SK-N-SH (cell line): ENCODE measurements at regions not wholly inside any gene's neighbourhood (a gene's known extent, or its start where the extent isn't known, plus 50 kb on each side); places are given as distances from the start of the nearest gene placed in this dataset.

Source experiments
- CTCF ChIA-PET: fragments of 300-600, 350-600 bp; formaldehyde crosslinking; extraction: SDS; loops from one replicate; lab custom pipeline; 2021; lab: Yijun Ruan, JAX
- POLR2A ChIA-PET: fragments of 350-600 bp; sonication (Branson Sonifier 250); formaldehyde crosslinking; extraction: SDS; loops from one replicate; lab custom pipeline; 2020; ENCODE audit warnings: antibody characterized with exemption, inconsistent platforms; lab: Yijun Ruan, JAX
- DNase-seq: peaks from one replicate; pipeline ENCODE4 v3.0.0; 2012
- H2AFZ ChIP-seq: fragments of 200-600 bp; sonication (generic); 2 replicates; pipeline ENCODE4 v1.8.1; 2016; ENCODE audit warnings: antibody characterized with exemption, mild to moderate bottlenecking, low read depth
- H3F3A ChIP-seq: fragments of 200-600 bp; sonication (generic); replicated peaks from 2 replicates; pipeline ENCODE3; 2016; ENCODE audit warnings: antibody characterized with exemption, mild to moderate bottlenecking; ENCODE audit not compliant: insufficient read depth
- H3K27ac ChIP-seq, 2 experiments: fragments of 200-500 bp in 1 of 2; fragments of 200-600 bp in 1 of 2; sonication (Bioruptor generic) in 1 of 2; sonication (generic), shearing (Covaris generic) in 1 of 2; 2 replicates each; pipeline versions ENCODE4 v1.5.1 to v1.6.1; 2014 to 2016; ENCODE audit warnings: low read depth in 2 of 2, inconsistent platforms in 1 of 2, low read length in 1 of 2, mild to moderate bottlenecking in 1 of 2, mixed read lengths in 1 of 2
- H3K27me3 ChIP-seq: fragments of 200-600 bp; sonication (generic), shearing (Covaris generic); 2 replicates; pipeline ENCODE4 v1.6.1; 2016; ENCODE audit warnings: mixed run types; ENCODE audit not compliant: insufficient read depth
- H3K36me3 ChIP-seq, 2 experiments: fragments of 200-500 bp in 1 of 2; fragments of 200-600 bp in 1 of 2; sonication (Bioruptor generic) in 1 of 2; sonication (generic) in 1 of 2; replicated peaks in 1 of 2; 2 replicates each; pipeline versions ENCODE3 to v1.5.1; 2014 to 2016; ENCODE audit warnings: low read length in 1 of 2, mild to moderate bottlenecking in 1 of 2; ENCODE audit not compliant: insufficient read depth in 2 of 2, control insufficient read depth in 1 of 2
- H3K4me1 ChIP-seq, 2 experiments: fragments of 200-500 bp in 1 of 2; fragments of 200-600 bp in 1 of 2; sonication (Bioruptor generic) in 1 of 2; sonication (generic), shearing (Covaris generic) in 1 of 2; 2 replicates each; pipeline versions ENCODE4 v1.5.1 to v1.6.1; 2014 to 2016; ENCODE audit warnings: low read depth in 1 of 2, low read length in 1 of 2, mixed run types in 1 of 2; ENCODE audit not compliant: insufficient read depth in 2 of 2, control insufficient read depth in 1 of 2
- H3K4me2 ChIP-seq: fragments of 200-600 bp; sonication (generic), shearing (Covaris generic); 2 replicates; pipeline ENCODE4 v1.6.1; 2017; ENCODE audit warnings: mixed run types
- H3K4me3 ChIP-seq, 2 experiments: fragments of 200-500 bp in 1 of 2; fragments of 200-600 bp in 1 of 2; sonication (Bioruptor generic) in 1 of 2; sonication (generic), shearing (Covaris generic) in 1 of 2; 2 replicates each; pipeline versions ENCODE4 v1.5.1 to v1.8.1; 2014 to 2016; ENCODE audit warnings: low read depth in 2 of 2, inconsistent platforms in 1 of 2, low read length in 1 of 2, mild to moderate bottlenecking in 1 of 2, mixed read lengths in 1 of 2, moderate library complexity in 1 of 2
- H3K79me2 ChIP-seq: fragments of 200-600 bp; sonication (generic); 2 replicates; pipeline ENCODE4 v1.8.1; 2017; ENCODE audit warnings: mild to moderate bottlenecking; ENCODE audit not compliant: insufficient read depth
- H3K9ac ChIP-seq: fragments of 200-600 bp; sonication (generic); 2 replicates; pipeline ENCODE4 v1.6.1; 2017; ENCODE audit warnings: mixed run types
- H3K9me2 ChIP-seq: fragments of 200-600 bp; sonication (generic); 2 replicates; pipeline ENCODE4 v1.6.1; 2017; ENCODE audit warnings: mixed run types
- H3K9me3 ChIP-seq: fragments of 200-600 bp; sonication (generic); 2 replicates; pipeline ENCODE4 v1.6.1; 2017; ENCODE audit warnings: mixed run types, mild to moderate bottlenecking, moderate library complexity
- H4K20me1 ChIP-seq: fragments of 200-600 bp; sonication (generic); 2 replicates; pipeline ENCODE4 v1.6.1; 2017; ENCODE audit warnings: mild to moderate bottlenecking, mixed run types; ENCODE audit not compliant: insufficient read depth
- CHD2 ChIP-seq: fragments of 150-350 bp; IDR thresholded peaks from 2 replicates; pipeline ENCODE4 v1.6.1; 2018; ENCODE audit warnings: low read length; ENCODE audit not compliant: partially characterized antibody
- EP300 ChIP-seq, 2 experiments: IDR thresholded peaks; 2 replicates each; pipeline versions ENCODE4 v1.4.0 to v1.6.1; 2012; ENCODE audit warnings: borderline replicate concordance in 1 of 2, low read depth in 1 of 2, low read length in 1 of 2
- FOSL2 ChIP-seq: IDR thresholded peaks from 2 replicates; pipeline ENCODE4 v1.4.0; 2012; ENCODE audit warnings: low read depth, mild to moderate bottlenecking, moderate library complexity, borderline replicate concordance
- FOXM1 ChIP-seq: IDR thresholded peaks from 2 replicates; pipeline ENCODE4 v1.4.0; 2012; ENCODE audit warnings: low read depth, mild to moderate bottlenecking
- GABPA ChIP-seq: IDR thresholded peaks from 2 replicates; pipeline ENCODE4 v1.4.0; 2012; ENCODE audit warnings: low read depth, mild to moderate bottlenecking
- GATA2 ChIP-seq: sonication (generic); formaldehyde crosslinking; IDR thresholded peaks from 2 replicates; pipeline ENCODE4 v1.5.0; 2020; ENCODE audit warnings: mild to moderate bottlenecking, missing genetic modification reagents
- JUND ChIP-seq: IDR thresholded peaks from 2 replicates; pipeline ENCODE4 v1.4.0; 2012
- MEF2A ChIP-seq: IDR thresholded peaks from 2 replicates; pipeline ENCODE4 v1.4.0; 2012; ENCODE audit warnings: low read depth, borderline replicate concordance
- MXI1 ChIP-seq: IDR thresholded peaks from 2 replicates; pipeline ENCODE4 v1.6.1; 2012; ENCODE audit warnings: mild to moderate bottlenecking, low read depth, low read length, improper control_type of control experiment
- NFIC ChIP-seq: IDR thresholded peaks from 2 replicates; pipeline ENCODE4 v1.4.0; 2012; ENCODE audit warnings: borderline replicate concordance
- RAD21 ChIP-seq: IDR thresholded peaks from 2 replicates; pipeline ENCODE4 v1.6.1; 2012; ENCODE audit warnings: mild to moderate bottlenecking, low read length
- RFX5 ChIP-seq: IDR thresholded peaks from 2 replicates; pipeline ENCODE4 v1.6.1; 2012; ENCODE audit warnings: mild to moderate bottlenecking, improper control_type of control experiment, low read length
- RXRA ChIP-seq: IDR thresholded peaks from 2 replicates; pipeline ENCODE4 v1.4.0; 2012; ENCODE audit warnings: low read depth, mild to moderate bottlenecking, borderline replicate concordance
- TAF1 ChIP-seq: IDR thresholded peaks from 2 replicates; pipeline ENCODE4 v1.6.1; 2012; ENCODE audit warnings: low read depth, mild to moderate bottlenecking, low read length, moderate library complexity, borderline replicate concordance
- TEAD4 ChIP-seq: IDR thresholded peaks from 2 replicates; pipeline ENCODE4 v1.4.0; 2012; ENCODE audit warnings: mild to moderate bottlenecking, borderline replicate concordance; ENCODE audit not compliant: insufficient read depth
- YY1 ChIP-seq: IDR thresholded peaks from 2 replicates; pipeline ENCODE4 v1.4.0; 2012; ENCODE audit warnings: low read depth, mild to moderate bottlenecking
- WGBS: methylation state at CpG from one replicate; pipeline ENCODE4 v1.1.6; 2017; ENCODE audit warnings: low lambda C conversion rate; 5-methylcytosine and 5-hydroxymethylcytosine counted together
- TF ChIP-seq, protein P1 (sequence below): IDR thresholded peaks from 2 replicates; pipeline ENCODE4 v1.4.0; 2012; ENCODE audit warnings: low read depth
- TF ChIP-seq, protein P2 (sequence below): IDR thresholded peaks from 2 replicates; pipeline ENCODE4; 2012
- TF ChIP-seq, protein P3 (sequence below): fragments of 200-600 bp; sonication (generic); IDR thresholded peaks from 2 replicates; pipeline ENCODE4 v1.6.1; 2017; ENCODE audit warnings: antibody characterized with exemption, mild to moderate bottlenecking, moderate library complexity

DNA sequence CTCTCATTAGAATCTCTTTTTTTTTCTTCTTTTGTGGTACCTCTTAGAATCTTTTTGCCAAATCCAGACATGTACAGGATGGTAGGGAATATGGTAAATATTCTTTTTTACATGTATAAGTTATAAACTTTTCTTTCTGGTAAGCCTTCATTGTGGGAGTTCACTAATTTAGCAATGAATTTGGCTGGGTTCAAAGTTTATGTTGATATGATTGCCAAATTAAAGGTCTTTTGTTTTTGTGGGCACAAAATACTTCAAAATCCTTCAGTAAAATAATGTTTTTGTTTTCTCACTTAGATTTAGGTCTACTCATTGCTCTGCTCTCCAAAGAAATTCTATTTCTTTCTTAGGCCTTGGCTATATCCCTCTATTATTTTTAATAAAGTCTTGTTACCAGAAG is 1405.9 kb upstream of the ALCAM start:
- TF ChIP-seq MEF2A (no peak), GATA2 (no peak), FOXM1 (no peak), TEAD4 (no peak), GABPA (no peak), YY1 (no peak), EP300 (IDR thresholded peaks at IDR 0.05; ENCODE audit: borderline replicate concordance in 1 of 2, low read depth in 1 of 2, low read length in 1 of 2) (no peak), RFX5 (no peak)
- TF ChIP-seq, protein P1, sequence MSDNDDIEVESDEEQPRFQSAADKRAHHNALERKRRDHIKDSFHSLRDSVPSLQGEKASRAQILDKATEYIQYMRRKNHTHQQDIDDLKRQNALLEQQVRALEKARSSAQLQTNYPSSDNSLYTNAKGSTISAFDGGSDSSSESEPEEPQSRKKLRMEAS, result no peak
- CTCF ChIA-PET, result no interaction called here
- Histone ChIP-seq H4K20me1 (no peaks in the 10 kb centered on the region), H3F3A (no peaks in the 10 kb centered on the region), H3K9me2 (no peaks in the 10 kb centered on the region), H3K27me3 (no peaks in the 10 kb centered on the region), H3K36me3 (no peaks in the 10 kb centered on the region), H3K27ac (no peak overlapping the region), H2AFZ (no peak overlapping the region), H3K4me3 (no peak overlapping the region), H3K9ac (no peak overlapping the region), H3K79me2 (no peaks in the 10 kb centered on the region), H3K9me3 (no peaks in the 10 kb centered on the region), H3K4me2 (no peak overlapping the region), H3K4me1 (no peaks in the 10 kb centered on the region; a peak in 1 of 4 replicates)
- POLR2A ChIA-PET, result no interaction called here
- DNase-seq, result no peak

DNA sequence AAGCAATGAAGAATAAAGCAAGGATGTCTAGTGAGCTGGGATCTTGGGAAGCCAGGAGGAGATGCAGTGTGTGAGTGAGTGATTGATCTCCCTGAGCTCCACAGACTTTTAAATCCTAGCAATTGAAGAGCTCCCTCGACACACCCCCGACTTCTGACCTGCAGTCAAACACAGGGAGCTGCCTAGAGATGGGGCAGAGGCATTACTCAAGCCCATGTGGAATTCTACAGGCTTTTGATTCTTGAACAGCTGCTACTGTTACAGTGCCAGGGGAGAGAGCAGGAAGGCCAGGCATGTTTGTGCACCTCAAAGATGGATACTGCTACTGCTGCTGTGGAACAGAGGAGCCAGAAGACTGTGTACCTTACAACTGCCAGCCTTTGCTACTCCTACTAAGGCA is 1403.1 kb upstream of the ALCAM start:
- CTCF ChIA-PET, result no interaction called here
- DNase-seq, result no peak
- POLR2A ChIA-PET, result no interaction called here
- 63% methylated on average over 2 of the region's 2 CpGs for WGBS
- Histone ChIP-seq H3F3A (no peaks in the 10 kb centered on the region), H3K27me3 (no peaks in the 10 kb centered on the region), H3K9me3 (no peaks in the 10 kb centered on the region), H3K36me3 (no peaks in the 10 kb centered on the region), H2AFZ (no peak overlapping the region), H3K9ac (no peak overlapping the region), H3K27ac (no peak overlapping the region), H3K9me2 (no peaks in the 10 kb centered on the region), H3K4me2 (no peak overlapping the region), H4K20me1 (no peaks in the 10 kb centered on the region), H3K79me2 (no peaks in the 10 kb centered on the region), H3K4me1 (no peaks in the 10 kb centered on the region; a peak in 1 of 4 replicates), H3K4me3 (no peak overlapping the region)
- no peak for TF ChIP-seq TAF1
- no peak for TF ChIP-seq MXI1
- TF ChIP-seq TEAD4, result no peak
- TF ChIP-seq RAD21, result no peak
- no peak for TF ChIP-seq MEF2A
- TF ChIP-seq CHD2, result no peak
- no peak for TF ChIP-seq RFX5
- TF ChIP-seq, protein P1, result no peak
- no peak for TF ChIP-seq FOSL2
- TF ChIP-seq EP300 (IDR thresholded peaks at IDR 0.05; ENCODE audit: borderline replicate concordance in 1 of 2, low read depth in 1 of 2, low read length in 1 of 2), result no peak
- TF ChIP-seq, protein P2, sequence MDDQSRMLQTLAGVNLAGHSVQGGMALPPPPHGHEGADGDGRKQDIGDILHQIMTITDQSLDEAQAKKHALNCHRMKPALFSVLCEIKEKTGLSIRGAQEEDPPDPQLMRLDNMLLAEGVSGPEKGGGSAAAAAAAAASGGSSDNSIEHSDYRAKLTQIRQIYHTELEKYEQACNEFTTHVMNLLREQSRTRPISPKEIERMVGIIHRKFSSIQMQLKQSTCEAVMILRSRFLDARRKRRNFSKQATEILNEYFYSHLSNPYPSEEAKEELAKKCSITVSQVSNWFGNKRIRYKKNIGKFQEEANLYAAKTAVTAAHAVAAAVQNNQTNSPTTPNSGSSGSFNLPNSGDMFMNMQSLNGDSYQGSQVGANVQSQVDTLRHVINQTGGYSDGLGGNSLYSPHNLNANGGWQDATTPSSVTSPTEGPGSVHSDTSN, result no peak
- TF ChIP-seq JUND, result no peak
- TF ChIP-seq, protein P3, sequence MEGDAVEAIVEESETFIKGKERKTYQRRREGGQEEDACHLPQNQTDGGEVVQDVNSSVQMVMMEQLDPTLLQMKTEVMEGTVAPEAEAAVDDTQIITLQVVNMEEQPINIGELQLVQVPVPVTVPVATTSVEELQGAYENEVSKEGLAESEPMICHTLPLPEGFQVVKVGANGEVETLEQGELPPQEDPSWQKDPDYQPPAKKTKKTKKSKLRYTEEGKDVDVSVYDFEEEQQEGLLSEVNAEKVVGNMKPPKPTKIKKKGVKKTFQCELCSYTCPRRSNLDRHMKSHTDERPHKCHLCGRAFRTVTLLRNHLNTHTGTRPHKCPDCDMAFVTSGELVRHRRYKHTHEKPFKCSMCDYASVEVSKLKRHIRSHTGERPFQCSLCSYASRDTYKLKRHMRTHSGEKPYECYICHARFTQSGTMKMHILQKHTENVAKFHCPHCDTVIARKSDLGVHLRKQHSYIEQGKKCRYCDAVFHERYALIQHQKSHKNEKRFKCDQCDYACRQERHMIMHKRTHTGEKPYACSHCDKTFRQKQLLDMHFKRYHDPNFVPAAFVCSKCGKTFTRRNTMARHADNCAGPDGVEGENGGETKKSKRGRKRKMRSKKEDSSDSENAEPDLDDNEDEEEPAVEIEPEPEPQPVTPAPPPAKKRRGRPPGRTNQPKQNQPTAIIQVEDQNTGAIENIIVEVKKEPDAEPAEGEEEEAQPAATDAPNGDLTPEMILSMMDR, result no peak
- no peak for TF ChIP-seq GABPA
- TF ChIP-seq NFIC, result no peak
- TF ChIP-seq RXRA, result no peak
